Right ventricle myocardium inferior (tissue), 1 donor: ENCODE measurements at regions not wholly inside any gene's neighbourhood (a gene's known extent, or its start where the extent isn't known, plus 50 kb on each side); places are given as distances from the start of the nearest gene placed in this dataset.

Experiments used
- ATAC-seq: fragments of 200-7000 bp; cut with Tn5 transposase; one replicate; pipeline ENCODE4 v1.9.1; 2020; ENCODE audit warnings: mild to moderate bottlenecking, moderate library complexity
- DNase-seq: peaks from one replicate; pipeline ENCODE4 v3.0.0; 2021; ENCODE audit errors: missing footprints
- intact Hi-C: fragments of 100-400 bp; cut with DNase I; formaldehyde crosslinking; loops from one replicate; pipeline ENCODE4 v1.11.0; 2022
- donor health status: DM: no; HTN: yes; CAD: no; lungs with severe emphysema.

DNA sequence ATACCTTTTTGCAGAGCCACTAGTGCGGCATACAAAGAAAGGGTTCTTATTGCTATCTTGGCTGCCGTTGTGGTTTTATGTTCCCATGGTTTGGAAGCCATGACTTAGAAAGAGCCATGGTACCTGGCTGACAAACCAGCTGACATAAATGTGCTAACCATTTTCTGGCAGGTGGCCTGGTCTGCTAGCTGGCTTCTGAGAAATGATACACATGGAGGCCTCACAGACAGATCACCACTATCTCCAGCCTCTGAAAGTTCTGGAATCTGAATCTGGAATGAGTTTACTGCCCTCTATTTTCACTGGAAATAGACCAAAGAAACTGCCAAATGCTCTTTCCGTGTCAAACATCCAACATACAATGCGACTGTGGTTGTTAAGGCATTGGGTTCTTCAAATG lies 123.7 kb downstream of the QPCT start:
- ATAC-seq, result no peak

DNA sequence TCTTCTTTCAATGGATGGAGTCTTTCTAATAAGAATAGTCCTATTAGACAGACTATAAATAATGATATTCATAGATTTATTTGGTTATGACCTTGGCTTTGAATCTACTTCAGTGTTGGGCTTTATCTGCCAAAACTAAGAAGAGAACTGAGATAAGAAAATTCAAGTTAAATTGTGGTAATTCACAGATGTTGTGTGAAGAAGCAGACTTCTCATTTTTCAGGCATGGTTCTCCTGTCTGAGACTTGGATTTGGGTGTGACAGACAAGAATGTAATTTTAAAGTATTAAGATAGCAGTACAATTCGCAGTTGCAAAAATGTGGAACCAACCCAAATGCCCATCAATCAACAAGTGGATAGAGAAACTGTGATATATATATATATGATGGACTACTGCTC lies 124.7 kb downstream of the QPCT start:
- no peak for ATAC-seq
- DNase-seq, result no peak
- intact Hi-C loops, result no loop called here

More for the DNA sequence above, 123.7 kb downstream of the QPCT start:
- intact Hi-C loops, result no loop called here
- DNase-seq, result no peak

DNA sequence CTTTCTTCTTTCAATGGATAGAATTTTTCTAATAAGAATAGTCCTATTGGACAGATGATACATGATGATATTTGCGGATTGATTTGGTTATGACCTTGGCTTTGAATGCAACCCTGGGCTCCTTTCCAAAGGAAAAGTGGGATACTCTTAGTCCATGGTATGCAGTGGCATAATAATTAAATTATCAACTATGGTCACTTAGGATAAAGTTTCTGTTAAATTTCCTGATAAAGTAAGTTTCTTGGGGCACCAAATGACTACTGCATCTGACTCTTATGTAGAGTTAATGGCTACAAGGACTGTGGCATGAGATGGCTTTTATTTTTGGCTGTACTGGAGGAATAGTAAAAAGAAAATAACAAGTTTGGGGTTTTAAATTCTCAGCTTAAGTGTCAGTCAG lies 126.7 kb downstream of the QPCT start:
- no peak for DNase-seq
- intact Hi-C loops, result no loop called here
- ATAC-seq, result no peak

DNA sequence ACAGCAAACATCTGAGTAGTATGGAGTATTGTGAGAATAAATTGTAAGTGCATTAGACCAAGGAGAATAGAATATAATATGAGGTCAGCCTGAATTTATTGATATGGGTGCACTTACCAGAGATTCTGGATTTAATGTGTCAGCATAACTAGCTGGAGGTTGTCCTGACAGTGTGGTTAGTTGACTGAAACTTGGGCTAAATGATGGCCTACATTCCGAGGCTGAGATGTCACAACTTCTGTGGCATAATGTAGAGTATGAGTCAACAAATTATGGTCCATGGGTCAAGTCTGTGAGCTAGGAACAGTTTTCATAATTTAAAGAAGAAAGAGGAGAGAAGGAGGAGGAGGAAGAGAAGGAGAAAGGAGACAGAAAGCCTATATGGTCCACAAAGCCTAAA lies 127.6 kb downstream of the QPCT start:
- intact Hi-C loops, result no loop called here
- ATAC-seq (no peak), DNase-seq (no peak)

DNA sequence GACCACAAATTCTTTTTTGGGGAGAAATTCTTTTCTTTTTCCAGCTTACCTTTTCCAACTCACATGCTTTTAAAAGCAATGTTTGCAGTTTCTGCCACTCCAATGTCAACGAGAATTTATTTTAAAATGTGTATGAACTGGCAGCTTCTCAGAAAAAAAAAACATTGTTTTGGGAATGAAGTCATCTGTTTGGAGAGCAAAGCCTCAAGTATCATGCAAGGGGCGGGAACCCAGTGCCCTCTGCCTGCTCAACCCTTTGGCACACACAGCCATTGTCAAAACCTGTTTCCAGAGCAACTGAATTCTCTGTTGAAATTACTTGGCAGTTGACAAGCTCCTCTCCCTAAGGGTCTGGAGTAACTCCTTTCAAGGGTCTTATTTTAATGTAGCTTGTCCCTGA lies 128.5 kb downstream of the QPCT start:
- ATAC-seq (no peak), DNase-seq (no peak)
- intact Hi-C loops, result no loop called here

DNA sequence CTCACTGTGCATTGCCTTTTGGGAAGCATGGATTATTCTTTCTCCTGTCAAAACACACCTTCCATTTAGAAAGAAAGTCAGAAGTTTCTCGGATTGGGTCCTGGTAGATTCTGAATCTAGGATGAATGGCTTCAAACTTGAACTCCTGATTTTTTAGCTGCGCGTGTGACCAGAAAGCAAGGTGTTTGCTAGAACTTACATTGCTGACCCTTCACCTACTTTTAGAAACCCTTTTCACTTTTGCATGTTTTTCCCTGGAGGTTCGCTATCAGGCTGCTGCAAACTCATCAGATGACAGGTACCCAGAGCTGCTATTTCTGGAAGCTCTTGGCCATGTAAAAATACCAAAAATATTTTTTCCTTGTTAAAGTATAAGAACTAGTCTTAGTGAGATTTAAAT lies 132.0 kb downstream of the QPCT start:
- DNase-seq (no peak), ATAC-seq (no peak)
- intact Hi-C loops, result no loop called here

DNA sequence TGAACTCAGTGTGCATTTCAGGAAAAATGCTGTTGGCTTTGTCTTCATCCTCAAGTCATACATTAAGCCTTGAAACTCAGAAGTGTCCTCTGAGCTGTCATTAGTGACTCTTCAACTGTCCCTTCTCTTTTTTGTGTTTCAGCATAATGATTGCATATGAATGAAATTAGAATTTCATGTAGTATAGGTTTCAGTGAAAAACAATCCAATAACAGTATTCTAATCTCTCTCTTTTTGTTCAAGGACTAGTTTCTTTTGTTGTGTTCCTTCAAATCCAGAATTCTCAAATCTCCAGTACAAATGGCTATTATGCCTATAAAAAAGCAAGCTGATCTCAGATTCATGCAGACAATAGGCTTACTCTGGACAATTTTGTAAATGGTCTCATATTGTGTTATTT lies 133.5 kb downstream of the QPCT start:
- ATAC-seq (no peak), DNase-seq (no peak)
- intact Hi-C loops, result no loop called here

DNA sequence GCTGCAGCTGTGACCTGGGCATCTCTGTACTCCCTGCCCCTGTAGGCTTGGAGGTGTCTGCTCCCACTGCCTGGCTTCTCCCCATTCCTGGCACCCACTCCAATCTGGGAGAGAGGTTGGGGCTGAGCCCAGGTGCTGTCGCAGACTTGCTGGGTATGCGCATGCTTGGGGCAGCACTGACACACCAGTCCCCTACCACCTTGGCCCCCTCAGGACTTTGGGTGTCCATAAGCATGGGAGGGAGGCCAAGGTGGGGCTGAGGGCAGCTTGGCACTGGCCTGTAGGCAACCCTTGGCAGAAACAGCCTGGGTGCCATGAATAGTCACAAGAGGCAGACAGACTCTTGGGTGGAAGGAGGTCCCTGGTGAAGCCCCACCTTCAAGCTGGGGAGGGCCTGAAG lies 136.8 kb downstream of the QPCT start:
- DNase-seq (peak; percentile 32), ATAC-seq (no peak)
- intact Hi-C loops, result no loop called here

DNA sequence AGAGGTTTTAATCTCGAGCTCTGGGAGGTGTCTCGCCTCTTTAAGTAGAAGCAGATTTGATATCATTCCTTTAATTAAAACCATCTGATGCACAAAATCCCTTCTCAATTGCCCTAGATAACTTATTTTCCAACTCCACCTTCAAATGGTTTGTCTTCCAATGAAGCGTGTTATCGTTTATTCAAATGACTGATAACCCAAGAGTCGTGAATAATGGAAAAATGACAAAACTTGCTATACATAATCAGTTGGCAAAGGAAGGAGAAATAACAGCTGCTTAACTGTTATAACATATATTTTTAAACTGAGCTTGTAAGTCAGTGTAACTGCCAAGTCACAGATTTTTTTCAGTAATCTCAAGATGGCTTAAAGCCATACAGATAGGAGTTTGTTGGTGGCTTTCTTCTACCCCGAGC lies 144.6 kb downstream of the QPCT start:
- intact Hi-C loops, result no loop called here
- no peak for DNase-seq
- no peak for ATAC-seq

DNA sequence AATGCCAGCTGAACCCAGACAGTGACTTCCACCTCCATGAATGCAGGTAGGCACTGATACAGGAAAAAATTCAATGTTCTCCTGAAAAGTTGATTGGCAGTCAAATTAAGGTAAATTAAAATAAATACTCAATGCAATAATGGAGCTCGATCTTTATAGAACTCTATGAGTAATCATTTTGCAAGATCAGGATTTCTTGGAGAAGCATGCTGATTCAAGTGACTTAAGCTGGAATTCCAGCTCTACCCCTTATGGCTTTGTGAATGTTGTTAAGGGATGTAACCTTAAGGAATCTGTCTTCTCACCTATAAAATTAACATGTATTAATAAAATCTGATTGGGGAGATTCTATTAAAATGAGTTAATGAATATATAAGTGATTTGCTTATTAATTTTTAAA lies 145.1 kb downstream of the QPCT start:
- intact Hi-C loops, result no loop called here
- DNase-seq (no peak), ATAC-seq (no peak)

DNA sequence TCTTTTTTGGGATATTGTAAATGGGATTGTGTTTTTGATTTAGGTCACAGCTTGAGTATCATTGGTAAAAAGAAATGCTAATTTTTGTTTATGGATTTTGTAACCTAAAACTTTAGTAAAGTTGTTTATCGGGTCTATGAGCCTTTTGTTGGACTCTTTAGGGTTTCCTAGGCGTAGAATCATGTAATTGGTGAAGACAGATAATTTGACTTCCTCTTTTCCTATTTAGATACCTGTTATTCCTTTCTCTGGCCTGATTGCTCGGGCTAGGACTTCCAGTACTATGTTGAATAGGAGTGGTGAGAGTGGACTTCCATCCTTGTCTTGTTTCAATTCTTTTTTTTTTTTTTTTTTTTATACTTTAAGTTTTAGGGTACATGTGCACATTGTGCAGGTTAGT lies 149.0 kb downstream of the QPCT start:
- ATAC-seq (no peak), DNase-seq (no peak)
- intact Hi-C loops, result no loop called here

DNA sequence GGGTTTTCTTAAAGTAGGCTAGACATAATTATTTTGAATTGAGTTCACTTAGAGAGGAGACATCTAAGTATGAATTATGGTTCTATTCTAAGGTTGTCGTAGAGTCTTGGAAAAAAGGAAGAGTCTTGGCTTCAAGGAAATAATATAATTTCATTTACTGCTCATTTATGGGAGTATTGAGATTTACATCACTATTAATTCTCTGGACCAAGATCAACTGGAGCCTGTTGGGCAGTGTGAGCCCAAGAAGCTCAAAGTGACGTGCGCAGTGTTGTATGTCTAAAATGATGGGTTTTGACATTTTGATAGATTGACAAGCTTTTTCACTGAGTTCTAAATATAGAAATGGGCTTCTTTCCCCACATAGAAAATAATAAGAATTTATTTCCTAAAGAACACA lies 154.7 kb downstream of the QPCT start:
- intact Hi-C loops, result no loop called here

DNA sequence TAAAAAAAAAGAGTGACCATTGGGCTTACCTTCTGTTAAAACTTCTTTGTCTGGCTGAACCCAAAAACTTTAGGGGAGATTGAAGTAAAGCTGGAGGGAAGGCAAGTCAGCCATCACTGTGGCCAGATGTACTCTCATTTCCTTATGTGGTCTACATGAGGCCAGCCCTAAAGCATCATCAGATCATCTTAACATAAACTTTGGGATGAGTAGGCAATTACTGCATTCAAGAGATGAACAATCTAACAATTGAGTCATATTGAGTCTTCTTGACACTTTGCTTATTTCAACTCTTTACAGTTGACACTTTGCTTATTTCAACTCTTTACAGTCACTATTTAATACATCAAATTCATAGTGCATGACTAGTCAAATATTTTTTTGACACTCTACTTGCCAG lies 155.6 kb downstream of the QPCT start:
- ATAC-seq, result no peak
- DNase-seq, result no peak
- intact Hi-C loops, result no loop called here

More for the DNA sequence above, 154.7 kb downstream of the QPCT start:
- ATAC-seq (no peak), DNase-seq (no peak)

DNA sequence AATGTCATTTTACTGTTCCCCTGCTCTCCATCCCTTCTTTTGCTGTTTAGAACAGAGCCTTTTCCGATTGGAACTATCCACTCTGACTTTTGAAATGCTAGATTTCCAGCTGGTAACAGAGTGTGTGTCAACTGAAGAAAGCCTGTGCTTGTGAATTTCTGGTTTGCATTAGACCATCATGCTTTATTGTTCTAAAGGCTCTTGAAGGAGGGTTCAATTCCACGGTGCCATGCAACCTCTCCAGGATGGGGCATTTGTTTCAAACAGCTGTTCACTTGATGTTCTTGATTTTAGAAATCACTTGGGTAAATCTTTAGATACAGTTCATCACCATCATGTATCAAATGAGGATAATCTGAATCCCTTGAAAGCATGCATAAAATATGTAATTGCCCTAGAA lies 156.7 kb downstream of the QPCT start:
- intact Hi-C loops, result no loop called here
- ATAC-seq (no peak), DNase-seq (no peak)

DNA sequence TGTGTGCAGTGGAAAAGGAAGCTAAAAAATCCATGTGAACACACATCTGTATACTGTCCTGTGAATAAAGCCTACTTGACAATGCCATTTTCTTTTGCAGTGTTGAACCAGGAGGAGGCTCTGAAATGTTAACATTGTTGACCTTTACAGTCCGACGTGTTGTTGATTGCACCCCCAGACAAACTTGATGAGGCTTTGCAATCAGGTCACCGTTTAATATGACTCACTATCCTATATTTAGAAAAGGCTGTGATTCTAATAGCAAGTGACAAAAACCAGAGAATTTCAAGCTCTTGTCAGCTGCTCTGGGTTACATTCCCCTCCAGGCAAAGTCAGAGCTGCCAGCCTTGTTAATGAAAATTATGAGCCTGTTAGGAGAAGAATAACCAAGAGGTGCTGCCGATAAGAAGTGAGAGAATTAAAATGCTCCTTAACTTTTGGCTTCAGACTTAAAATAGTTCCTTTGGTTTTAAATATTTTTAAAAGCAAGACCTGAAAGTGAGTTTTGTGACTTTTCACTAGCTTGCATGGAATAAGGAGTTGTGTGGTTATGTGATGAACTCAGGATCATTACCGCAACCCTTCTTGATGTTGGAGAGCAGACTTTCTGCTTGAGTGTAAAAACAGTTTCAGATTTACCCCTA lies 162.1 kb downstream of the QPCT start:
- ATAC-seq (peak; percentile 87), DNase-seq (no peak)
- intact Hi-C loops, result no loop called here

DNA sequence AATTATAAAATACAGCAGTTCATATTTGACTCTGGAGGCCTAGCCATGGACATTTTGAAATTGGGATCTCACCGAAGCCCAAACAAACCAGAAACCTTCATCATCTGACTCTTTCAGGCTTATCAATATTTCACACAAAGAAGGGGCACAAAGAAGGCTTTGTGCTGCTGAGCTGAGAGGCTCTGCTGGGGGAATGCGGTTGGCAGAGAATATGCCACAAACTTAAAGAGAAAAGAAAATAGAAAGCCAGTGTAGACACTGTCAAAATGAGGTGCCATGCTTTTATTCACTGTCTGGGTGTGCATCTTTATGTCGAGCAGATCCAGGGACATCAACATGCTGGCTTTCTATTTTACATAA lies 162.6 kb downstream of the QPCT start:
- DNase-seq (no peak), ATAC-seq (no peak)
- intact Hi-C loops, result no loop called here

DNA sequence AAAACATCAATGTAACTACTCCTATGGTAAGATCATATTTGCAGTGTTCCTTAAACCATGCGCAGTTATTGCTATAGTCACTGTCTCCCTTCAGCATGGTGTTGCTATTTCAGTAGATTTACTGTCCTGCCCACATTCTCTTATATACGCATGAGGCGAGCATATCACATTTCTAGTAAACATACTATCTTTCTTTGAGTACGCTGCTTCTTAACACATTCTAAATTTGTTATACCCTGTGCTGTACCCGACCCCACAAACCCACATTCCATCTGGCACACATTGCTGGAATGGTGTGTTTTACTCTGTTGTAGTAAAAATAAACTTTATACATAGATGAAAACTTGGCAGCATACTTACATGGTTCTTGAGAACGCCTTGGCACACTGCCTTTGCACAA lies 163.3 kb downstream of the QPCT start:
- intact Hi-C loops, result no loop called here
- no peak for DNase-seq
- ATAC-seq, result peak; percentile 47

DNA sequence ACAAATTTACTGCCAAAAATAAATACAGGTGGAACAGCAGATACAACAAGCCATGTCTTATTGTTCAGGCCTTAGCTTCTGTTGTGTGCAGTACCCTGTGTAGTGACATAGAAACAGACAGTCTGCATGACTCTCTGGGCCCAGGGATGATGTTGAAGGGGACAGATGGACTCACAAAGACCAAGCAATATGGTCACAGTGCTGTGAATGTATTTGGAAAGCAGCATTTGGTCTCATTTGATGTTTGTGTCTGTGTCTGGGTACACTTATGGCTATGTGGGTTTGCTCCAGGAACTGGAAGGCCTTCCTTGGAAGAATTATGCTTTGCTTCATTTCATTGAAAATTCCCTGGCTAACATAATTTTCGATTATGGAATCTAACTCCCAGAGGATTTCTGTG lies 158.5 kb downstream of the CDC42EP3 start:
- no peak for DNase-seq
- ATAC-seq, result no peak
- intact Hi-C loops, result no loop called here

DNA sequence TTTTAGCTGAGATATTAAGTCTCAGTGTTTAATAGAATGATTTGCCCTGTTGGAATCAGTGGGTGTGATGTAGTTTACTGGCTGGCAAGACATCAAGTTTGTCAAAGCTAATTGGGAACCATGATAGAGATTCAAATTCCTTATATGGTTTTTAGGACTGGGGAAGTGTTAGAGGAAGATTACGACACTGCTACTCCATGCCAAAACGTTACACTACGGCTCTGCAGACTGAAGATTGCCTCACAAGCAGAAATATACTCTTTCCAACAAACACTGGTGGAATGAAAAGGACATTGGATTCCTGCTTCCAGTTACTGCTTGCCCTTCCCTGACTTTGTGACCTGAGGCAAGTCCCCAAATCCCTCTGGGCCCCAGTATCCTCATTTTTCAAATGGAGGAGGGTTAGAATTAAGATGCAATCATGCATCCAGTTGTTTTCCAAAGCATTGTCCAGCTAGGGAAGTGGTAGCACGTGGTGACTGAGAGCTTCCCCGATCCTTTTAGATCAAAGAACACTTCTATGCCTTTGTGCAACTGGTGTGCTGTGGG lies 147.6 kb downstream of the CDC42EP3 start:
- DNase-seq (no peak), ATAC-seq (peak; percentile 98)
- intact Hi-C loops, result no loop called here

DNA sequence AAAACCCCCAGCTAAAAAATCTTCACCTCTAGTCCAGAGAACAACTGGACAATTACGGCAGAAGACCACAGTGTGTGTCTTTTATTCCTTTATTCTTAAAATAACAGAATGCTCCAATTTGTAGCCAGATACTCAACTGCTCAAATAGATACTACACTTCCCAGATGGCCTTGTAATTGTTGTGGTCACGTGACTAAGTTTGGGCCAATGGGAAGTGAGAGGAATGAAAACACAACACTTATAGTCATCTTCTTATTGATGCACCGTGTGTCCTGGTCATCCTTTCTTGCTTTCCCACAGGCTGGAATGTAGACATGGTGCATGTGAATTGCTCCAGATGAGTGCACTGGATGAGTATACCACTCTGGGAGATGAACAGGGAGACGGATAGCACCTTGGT lies 145.1 kb downstream of the CDC42EP3 start:
- no peak for ATAC-seq
- DNase-seq, result no peak
- intact Hi-C loops, result no loop called here

DNA sequence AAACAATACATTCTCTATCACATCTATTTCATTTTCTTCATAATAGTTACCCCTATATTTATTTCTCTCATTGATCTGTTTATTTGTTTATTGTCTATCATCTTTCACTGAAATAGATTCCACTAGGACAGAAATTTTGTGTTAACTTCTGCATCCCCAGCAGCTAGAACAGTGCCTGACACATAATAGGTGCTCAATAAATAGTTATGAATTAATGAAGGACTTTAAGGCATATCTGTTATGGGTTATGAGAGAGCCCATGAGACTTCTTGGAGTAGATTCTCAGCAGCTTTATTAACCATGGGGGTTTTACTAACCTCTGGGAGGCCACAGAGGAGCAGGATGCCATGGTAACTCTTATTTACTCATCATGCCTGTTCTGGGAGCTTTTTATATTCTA lies 144.6 kb downstream of the CDC42EP3 start:
- no peak for ATAC-seq
- intact Hi-C loops, result no loop called here
- no peak for DNase-seq
